Vagina (tissue), 2 donors: ENCODE measurements at regions not wholly inside any gene's neighbourhood (a gene's known extent, or its start where the extent isn't known, plus 50 kb on each side); places are given as distances from the start of the nearest gene placed in this dataset.

Source experiments
- DNase-seq, 2 donors: peaks; one replicate each; pipeline ENCODE4 v3.0.0-alpha.2; 2017; ENCODE audit errors: extremely low spot score in 2 of 2
- H3K27ac ChIP-seq: fragments of 200-600 bp; sonication (generic); one replicate; pipeline ENCODE4 v1.5.1; 2019
- H3K27me3 ChIP-seq: fragments of 200-600 bp; sonication (generic); one replicate; pipeline ENCODE4 v1.5.1; 2019
- H3K36me3 ChIP-seq, 2 donors: fragments of 200-600 bp; sonication (generic); one replicate each; pipeline ENCODE4 v1.5.1; 2017 to 2019
- H3K4me1 ChIP-seq: fragments of 200-600 bp; sonication (generic); one replicate; pipeline ENCODE4 v1.5.1; 2019
- H3K4me3 ChIP-seq, 2 donors: fragments of 200-600 bp; sonication (generic); 1 replicate in 1 of 2; 2 replicates in 1 of 2; pipeline ENCODE4 v1.5.1; 2016 to 2019
- H3K9me3 ChIP-seq: fragments of 200-600 bp; sonication (generic); one replicate; pipeline ENCODE4 v1.5.1; 2019
- POLR2A ChIP-seq, 2 donors: fragments of 450-650 bp; IDR thresholded peaks; one replicate each; pipeline ENCODE4 v1.6.1; 2017; ENCODE audit warnings: antibody characterized with exemption in 2 of 2, mild to moderate bottlenecking in 2 of 2, moderate library complexity in 2 of 2
- POLR2AphosphoS5 ChIP-seq, 2 donors: sonication (generic); formaldehyde crosslinking; IDR thresholded peaks; one replicate each; pipeline ENCODE4 v1.9.0; 2017; ENCODE audit warnings: antibody characterized with exemption in 2 of 2, mild to moderate bottlenecking in 2 of 2, low read depth in 1 of 2; ENCODE audit not compliant: insufficient read depth in 1 of 2
- intact Hi-C: fragments of 100-400 bp; cut with DNase I; formaldehyde crosslinking; loops from one replicate; pipeline ENCODE4 v1.15.1; 2023
- TF ChIP-seq, protein P1 (sequence below), 3 experiments: fragments of 450-650 bp in 2 of 3; fragments of 200-600 bp in 1 of 3; sonication (generic) in 1 of 3; IDR thresholded peaks; one replicate each; pipeline ENCODE4 v1.5.1; 2017 to 2019; ENCODE audit warnings: antibody characterized with exemption in 3 of 3, mild to moderate bottlenecking in 2 of 3, moderate library complexity in 2 of 3

DNA sequence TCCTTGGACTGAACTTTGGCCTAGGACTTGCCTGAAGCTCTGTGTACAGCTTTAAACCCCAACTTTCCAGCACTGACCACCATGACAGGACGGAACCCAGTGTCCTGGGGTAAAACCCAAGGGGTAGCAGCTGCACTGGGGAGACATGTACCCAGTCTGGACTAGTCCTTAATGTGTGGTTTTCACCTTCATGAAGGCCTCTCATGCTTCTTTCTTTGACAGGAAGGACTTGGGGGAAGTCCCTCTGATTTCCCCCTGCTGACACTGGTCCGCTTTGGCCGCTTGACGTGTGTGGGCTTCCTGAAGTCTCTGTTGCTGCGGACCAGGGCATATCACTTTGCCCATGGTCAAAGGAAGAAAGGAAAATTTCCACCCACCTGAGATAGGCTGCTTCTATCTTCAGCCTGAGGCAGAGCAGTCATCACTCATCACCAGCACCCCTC is 66.3 kb upstream of the PRDX6 start:
- intact Hi-C loops: loop anchor here (5.0 kb wide), 1 partner anchor 669 kb away; no protein-coding TSS in a partner anchor
- H3K36me3 ChIP-seq: no peaks in the 10 kb centered on the region
- H3K4me1 ChIP-seq: no peaks in the 10 kb centered on the region
- no peaks in the 10 kb centered on the region for H3K9me3 ChIP-seq
- no peak overlapping the region for H3K4me3 ChIP-seq
- H3K27ac ChIP-seq: no peak overlapping the region
- TF ChIP-seq, protein P1, sequence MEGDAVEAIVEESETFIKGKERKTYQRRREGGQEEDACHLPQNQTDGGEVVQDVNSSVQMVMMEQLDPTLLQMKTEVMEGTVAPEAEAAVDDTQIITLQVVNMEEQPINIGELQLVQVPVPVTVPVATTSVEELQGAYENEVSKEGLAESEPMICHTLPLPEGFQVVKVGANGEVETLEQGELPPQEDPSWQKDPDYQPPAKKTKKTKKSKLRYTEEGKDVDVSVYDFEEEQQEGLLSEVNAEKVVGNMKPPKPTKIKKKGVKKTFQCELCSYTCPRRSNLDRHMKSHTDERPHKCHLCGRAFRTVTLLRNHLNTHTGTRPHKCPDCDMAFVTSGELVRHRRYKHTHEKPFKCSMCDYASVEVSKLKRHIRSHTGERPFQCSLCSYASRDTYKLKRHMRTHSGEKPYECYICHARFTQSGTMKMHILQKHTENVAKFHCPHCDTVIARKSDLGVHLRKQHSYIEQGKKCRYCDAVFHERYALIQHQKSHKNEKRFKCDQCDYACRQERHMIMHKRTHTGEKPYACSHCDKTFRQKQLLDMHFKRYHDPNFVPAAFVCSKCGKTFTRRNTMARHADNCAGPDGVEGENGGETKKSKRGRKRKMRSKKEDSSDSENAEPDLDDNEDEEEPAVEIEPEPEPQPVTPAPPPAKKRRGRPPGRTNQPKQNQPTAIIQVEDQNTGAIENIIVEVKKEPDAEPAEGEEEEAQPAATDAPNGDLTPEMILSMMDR (IDR thresholded peaks at IDR 0.05): no peak
- TF ChIP-seq POLR2AphosphoS5 (IDR thresholded peaks at IDR 0.05; ENCODE audit: insufficient read depth in 1 of 2, low read depth in 1 of 2) (no peak), POLR2A (IDR thresholded peaks at IDR 0.05) (no peak)
- no peak for DNase-seq
- no peaks in the 10 kb centered on the region for H3K27me3 ChIP-seq

GRCh38 chr1:173411835-173412742 is 65.0 kb upstream of the PRDX6 start:
- DNase-seq: no peak
- H3K4me3 ChIP-seq: no peak overlapping the region
- no peaks in the 10 kb centered on the region for H3K4me1 ChIP-seq
- TF ChIP-seq POLR2A (IDR thresholded peaks at IDR 0.05) (no peak), POLR2AphosphoS5 (IDR thresholded peaks at IDR 0.05; ENCODE audit: insufficient read depth in 1 of 2, low read depth in 1 of 2) (no peak)
- TF ChIP-seq, protein P1 (IDR thresholded peaks at IDR 0.05): no peak
- no peaks in the 10 kb centered on the region for H3K27me3 ChIP-seq
- H3K27ac ChIP-seq: no peak overlapping the region
- no peaks in the 10 kb centered on the region for H3K36me3 ChIP-seq
- intact Hi-C loops: loop anchor here (5.0 kb wide), 1 partner anchor 670 kb away; no protein-coding TSS in a partner anchor
- no peaks in the 10 kb centered on the region for H3K9me3 ChIP-seq

GRCh38 chr1:173413271-173413707 is 63.8 kb upstream of the PRDX6 start:
- Histone ChIP-seq H3K27ac (no peak overlapping the region), H3K4me1 (no peaks in the 10 kb centered on the region), H3K4me3 (no peak overlapping the region), H3K9me3 (no peaks in the 10 kb centered on the region), H3K27me3 (no peaks in the 10 kb centered on the region), H3K36me3 (no peaks in the 10 kb centered on the region)
- DNase-seq: no peak
- no peak for TF ChIP-seq POLR2AphosphoS5 (IDR thresholded peaks at IDR 0.05; ENCODE audit: insufficient read depth in 1 of 2, low read depth in 1 of 2)
- no peak for TF ChIP-seq POLR2A (IDR thresholded peaks at IDR 0.05)
- TF ChIP-seq, protein P1 (IDR thresholded peaks at IDR 0.05): no peak
- intact Hi-C loops: loop anchor here (5.0 kb wide), 1 partner anchor 671 kb away; no protein-coding TSS in a partner anchor

GRCh38 chr1:173414136-173414535 is 63.0 kb upstream of the PRDX6 start:
- TF ChIP-seq POLR2A (IDR thresholded peaks at IDR 0.05): no peak
- no peak for TF ChIP-seq POLR2AphosphoS5 (IDR thresholded peaks at IDR 0.05; ENCODE audit: insufficient read depth in 1 of 2, low read depth in 1 of 2)
- TF ChIP-seq, protein P1 (IDR thresholded peaks at IDR 0.05): no peak
- Histone ChIP-seq H3K9me3 (no peaks in the 10 kb centered on the region), H3K27me3 (no peaks in the 10 kb centered on the region), H3K4me1 (no peaks in the 10 kb centered on the region), H3K36me3 (no peaks in the 10 kb centered on the region), H3K27ac (no peak overlapping the region), H3K4me3 (no peak overlapping the region)
- intact Hi-C loops: loop anchor here (5.0 kb wide), 1 partner anchor 672 kb away; no protein-coding TSS in a partner anchor
- no peak for DNase-seq
